Upper lobe of right lung (tissue), 1 donor: ENCODE measurements at regions not wholly inside any gene's neighbourhood (a gene's known extent, or its start where the extent isn't known, plus 50 kb on each side); places are given as distances from the start of the nearest gene placed in this dataset.
"Not testable (repeated sequence)": the region's sequence is repeated elsewhere in the genome, so short reads cannot be mapped to it uniquely, and the experiment has no call there.

Source experiments
- ATAC-seq: fragments of 200-7000 bp; cut with Tn5 transposase; one replicate; pipeline ENCODE4 v1.9.1; 2020; ENCODE audit warnings: mild to moderate bottlenecking, moderate library complexity
- DNase-seq: peaks from one replicate; pipeline ENCODE4 v3.0.0-alpha.2; 2020
- H3K27ac ChIP-seq: fragments of 200-600 bp; one replicate; pipeline ENCODE4 v1.8.0; 2022
- H3K27me3 ChIP-seq: fragments of 200-600 bp; one replicate; pipeline ENCODE4 v1.8.0; 2022; ENCODE audit warnings: mild to moderate bottlenecking
- H3K36me3 ChIP-seq: fragments of 200-600 bp; one replicate; pipeline ENCODE4 v1.8.0; 2022
- H3K4me1 ChIP-seq: fragments of 200-600 bp; one replicate; pipeline ENCODE4 v1.8.0; 2022
- H3K4me3 ChIP-seq: fragments of 200-600 bp; one replicate; pipeline ENCODE4 v1.8.0; 2022; ENCODE audit warnings: mild to moderate bottlenecking
- H3K9me3 ChIP-seq: fragments of 200-600 bp; one replicate; pipeline ENCODE4 v1.8.0; 2022
- intact Hi-C: fragments of 100-400 bp; cut with DNase I; formaldehyde crosslinking; loops from one replicate; pipeline ENCODE4 v1.11.0; 2022
- TF ChIP-seq, protein P1 (sequence below): fragments of 200-600 bp; IDR thresholded peaks from one replicate; pipeline ENCODE4 v1.8.0; 2022; ENCODE audit warnings: antibody characterized with exemption
- donor health status: DM: no; HTN: yes; CAD: no; lungs with severe emphysema.

DNA sequence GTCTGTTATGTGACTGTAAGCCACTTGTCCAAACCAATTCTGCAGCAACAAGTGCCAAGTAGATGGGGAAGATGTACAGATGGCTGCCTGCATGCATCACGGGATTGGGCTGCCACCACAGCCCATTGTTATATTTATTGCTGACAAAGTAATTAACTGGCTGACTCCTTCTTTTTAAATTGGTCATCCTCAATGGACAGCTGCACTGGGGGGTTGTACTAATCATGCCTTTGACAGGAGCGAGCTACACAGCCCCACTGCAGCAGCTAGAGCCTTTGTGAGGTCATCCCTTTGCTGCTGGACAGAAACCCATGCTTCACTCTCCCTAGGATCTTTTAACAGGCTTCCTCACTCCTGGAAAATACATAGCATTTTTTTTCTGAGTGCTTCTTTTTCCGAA is 146.7 kb upstream of the CXXC4 start:
- H3K27me3 ChIP-seq, result no peaks in the 10 kb centered on the region
- H3K36me3 ChIP-seq, result no peaks in the 10 kb centered on the region
- no peaks in the 10 kb centered on the region for H3K4me1 ChIP-seq
- H3K9me3 ChIP-seq, result no peaks in the 10 kb centered on the region
- H3K4me3 ChIP-seq, result no peak overlapping the region
- ATAC-seq, result no peak
- TF ChIP-seq, protein P1, sequence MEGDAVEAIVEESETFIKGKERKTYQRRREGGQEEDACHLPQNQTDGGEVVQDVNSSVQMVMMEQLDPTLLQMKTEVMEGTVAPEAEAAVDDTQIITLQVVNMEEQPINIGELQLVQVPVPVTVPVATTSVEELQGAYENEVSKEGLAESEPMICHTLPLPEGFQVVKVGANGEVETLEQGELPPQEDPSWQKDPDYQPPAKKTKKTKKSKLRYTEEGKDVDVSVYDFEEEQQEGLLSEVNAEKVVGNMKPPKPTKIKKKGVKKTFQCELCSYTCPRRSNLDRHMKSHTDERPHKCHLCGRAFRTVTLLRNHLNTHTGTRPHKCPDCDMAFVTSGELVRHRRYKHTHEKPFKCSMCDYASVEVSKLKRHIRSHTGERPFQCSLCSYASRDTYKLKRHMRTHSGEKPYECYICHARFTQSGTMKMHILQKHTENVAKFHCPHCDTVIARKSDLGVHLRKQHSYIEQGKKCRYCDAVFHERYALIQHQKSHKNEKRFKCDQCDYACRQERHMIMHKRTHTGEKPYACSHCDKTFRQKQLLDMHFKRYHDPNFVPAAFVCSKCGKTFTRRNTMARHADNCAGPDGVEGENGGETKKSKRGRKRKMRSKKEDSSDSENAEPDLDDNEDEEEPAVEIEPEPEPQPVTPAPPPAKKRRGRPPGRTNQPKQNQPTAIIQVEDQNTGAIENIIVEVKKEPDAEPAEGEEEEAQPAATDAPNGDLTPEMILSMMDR, result no peak
- no peak overlapping the region for H3K27ac ChIP-seq
- DNase-seq, result no peak
- intact Hi-C loops, result no loop called here

DNA sequence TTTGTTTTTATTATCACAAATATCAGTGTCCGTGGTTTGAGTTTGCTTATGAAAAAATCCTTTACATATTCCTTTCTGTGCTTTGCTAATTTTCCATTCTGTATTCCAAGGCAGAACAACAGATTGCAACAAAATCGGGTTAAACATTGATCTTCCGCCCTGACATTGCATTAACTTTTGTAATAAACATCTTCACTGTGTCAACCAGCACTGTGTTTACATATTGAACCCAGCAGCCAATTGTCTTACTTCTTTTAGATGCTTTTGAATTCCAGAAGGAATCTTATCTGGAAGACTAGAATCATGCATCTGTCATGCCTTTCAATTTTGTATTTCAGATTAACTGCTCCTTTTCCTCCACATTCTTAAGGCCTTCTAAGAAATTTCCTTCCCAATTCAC is 147.8 kb upstream of the CXXC4 start:
- H3K4me3 ChIP-seq, result no peak overlapping the region
- no peak for DNase-seq
- H3K27me3 ChIP-seq, result no peaks in the 10 kb centered on the region
- no peak overlapping the region for H3K27ac ChIP-seq
- intact Hi-C loops, result no loop called here
- H3K9me3 ChIP-seq, result no peaks in the 10 kb centered on the region
- H3K4me1 ChIP-seq, result no peaks in the 10 kb centered on the region
- no peaks in the 10 kb centered on the region for H3K36me3 ChIP-seq
- TF ChIP-seq, protein P1, result no peak
- no peak for ATAC-seq

DNA sequence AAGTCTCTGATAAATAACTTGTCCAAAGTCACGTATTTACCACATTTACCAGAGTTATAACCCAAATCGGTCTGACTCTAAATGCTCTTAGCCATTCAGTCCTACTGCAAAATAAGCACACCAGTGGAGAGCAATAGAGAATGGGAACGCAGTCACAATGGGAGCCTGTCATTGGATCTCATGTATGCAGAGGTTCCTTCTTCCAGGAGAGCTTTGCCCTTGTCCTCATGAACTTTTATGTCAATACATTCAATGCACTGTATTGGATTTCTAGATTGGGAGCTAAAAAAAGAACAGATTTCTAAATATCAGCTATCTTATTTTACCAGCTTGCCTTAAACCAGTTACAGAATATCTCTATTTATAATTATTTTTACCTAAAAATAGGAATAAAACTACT is 149.1 kb upstream of the CXXC4 start:
- H3K27me3 ChIP-seq, result no peaks in the 10 kb centered on the region
- no peak overlapping the region for H3K27ac ChIP-seq
- TF ChIP-seq, protein P1, result no peak
- DNase-seq (no peak), ATAC-seq (no peak)
- H3K4me1 ChIP-seq, result no peaks in the 10 kb centered on the region
- no peak overlapping the region for H3K4me3 ChIP-seq
- intact Hi-C loops, result no loop called here
- H3K9me3 ChIP-seq, result no peaks in the 10 kb centered on the region
- no peaks in the 10 kb centered on the region for H3K36me3 ChIP-seq

DNA sequence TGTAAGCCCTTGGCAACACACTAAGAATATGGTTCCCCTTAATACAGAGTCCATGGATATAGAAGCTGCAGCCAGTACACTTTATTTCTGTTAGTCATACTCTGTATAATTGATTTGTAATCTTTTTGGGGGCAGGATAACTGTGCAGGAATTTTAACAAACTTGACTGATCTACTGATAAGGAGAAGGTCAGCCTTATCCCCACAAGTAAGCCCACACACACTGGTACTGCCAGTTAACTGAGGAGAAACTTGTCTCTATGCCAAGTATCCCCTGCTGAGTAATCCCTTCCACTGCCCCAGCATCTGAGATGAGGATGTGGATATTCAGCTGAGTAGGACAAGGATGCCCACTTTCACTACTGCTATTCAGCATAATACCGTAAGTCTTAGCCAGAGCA is 154.9 kb upstream of the CXXC4 start:
- intact Hi-C loops, result no loop called here
- H3K4me1 ChIP-seq, result no peaks in the 10 kb centered on the region
- H3K4me3 ChIP-seq, result no peak overlapping the region
- H3K9me3 ChIP-seq, result peaks cover 9% of the 10 kb centered on the region
- no peaks in the 10 kb centered on the region for H3K27me3 ChIP-seq
- DNase-seq (no peak), ATAC-seq (no peak)
- H3K27ac ChIP-seq, result no peak overlapping the region
- TF ChIP-seq, protein P1, result no peak
- no peaks in the 10 kb centered on the region for H3K36me3 ChIP-seq

DNA sequence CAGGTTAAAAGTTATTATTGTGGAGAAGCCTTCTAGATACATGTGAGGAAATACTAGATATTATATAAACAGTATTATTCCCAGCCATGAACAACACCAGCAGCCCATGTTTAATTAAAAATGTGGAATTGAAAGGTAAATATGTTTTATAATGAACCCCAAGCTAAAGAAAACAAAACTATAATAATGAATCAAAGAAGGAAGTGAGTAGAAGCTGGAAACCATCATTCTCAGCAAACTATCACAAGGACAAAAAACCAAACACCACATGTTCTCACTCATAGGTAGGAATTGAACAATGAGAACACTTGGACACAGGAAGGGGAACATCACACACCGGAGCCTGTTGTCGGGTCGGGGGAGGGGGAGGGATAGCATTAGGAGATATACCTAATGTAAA is 167.6 kb upstream of the CXXC4 start:
- intact Hi-C loops, H3K27ac ChIP-seq, H3K4me1 ChIP-seq, H3K9me3 ChIP-seq, H3K4me3 ChIP-seq, ATAC-seq, H3K36me3 ChIP-seq, H3K27me3 ChIP-seq, DNase-seq: not testable (repeated sequence)

DNA sequence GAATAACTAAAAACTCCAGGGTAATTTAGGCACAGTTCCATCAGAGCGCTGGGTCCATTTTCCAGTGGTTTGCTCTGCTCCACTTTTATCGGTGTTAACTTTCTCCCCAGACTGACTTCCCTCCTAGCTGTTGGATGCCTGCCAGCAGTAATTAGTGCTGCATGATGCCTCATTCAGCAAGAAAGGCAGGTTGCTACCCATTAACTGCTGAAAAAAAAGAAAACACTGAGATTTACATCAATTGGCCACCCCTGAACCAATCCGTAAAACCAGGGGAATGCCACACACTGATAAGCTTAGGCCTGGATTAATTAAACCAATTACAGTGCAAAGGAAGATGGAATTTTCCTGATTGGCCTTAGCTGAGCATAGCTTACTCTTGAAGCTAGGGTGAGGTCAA is 182.4 kb upstream of the CXXC4 start:
- no peak for DNase-seq
- Histone ChIP-seq H3K4me3 (no peak overlapping the region), H3K27me3 (no peaks in the 10 kb centered on the region), H3K27ac (no peak overlapping the region), H3K9me3 (no peaks in the 10 kb centered on the region), H3K36me3 (no peaks in the 10 kb centered on the region), H3K4me1 (no peaks in the 10 kb centered on the region)
- TF ChIP-seq, protein P1, result no peak
- intact Hi-C loops, result no loop called here
- ATAC-seq, result no peak
